ENCODE measurements at regions not wholly inside any gene's neighbourhood (a gene's known extent, or its start where the extent isn't known, plus 50 kb on each side); places are given as distances from the start of the nearest gene placed in this dataset.
"Not testable (repeated sequence)": the region's sequence is repeated elsewhere in the genome, so short reads cannot be mapped to it uniquely, and the experiment has no call there.

DNA sequence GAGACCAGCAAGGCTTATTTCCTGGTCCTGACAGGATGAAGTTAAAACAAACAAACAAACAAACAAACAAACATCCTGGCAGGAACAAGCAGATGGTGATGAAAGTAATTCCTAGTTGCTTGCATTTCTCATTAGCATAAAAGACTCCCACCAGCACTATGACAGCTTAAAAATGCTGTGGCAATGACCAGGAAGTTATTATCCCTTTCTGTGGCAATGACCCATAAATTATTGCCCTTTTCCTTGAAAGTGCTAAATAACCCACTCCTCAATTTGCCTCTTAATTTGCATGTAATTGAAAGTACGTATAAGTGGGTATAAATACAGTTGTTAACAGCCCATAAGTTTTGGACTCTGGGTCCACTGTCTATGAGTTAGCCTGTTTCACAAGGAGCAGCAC, 727.6 kb upstream of the NEGR1 start:
- Histone ChIP-seq H3K9me3 (ENCODE audit: control insufficient read depth in 2 of 2, low read length in 2 of 2) (no peaks in the 10 kb centered on the region), H3K36me3 (ENCODE audit: control insufficient read depth, insufficient read depth, low read length) (no peaks in the 10 kb centered on the region), H3K27ac (ENCODE audit: insufficient read depth, low read length, poor library complexity, severe bottlenecking) (no peak overlapping the region), H3K4me3 (ENCODE audit: low read depth, low read length) (no peak overlapping the region), H3K4me1 (ENCODE audit: control insufficient read depth, insufficient read depth, low read length, poor library complexity, severe bottlenecking) (no peaks in the 10 kb centered on the region), H3K27me3 (ENCODE audit: control insufficient read depth, insufficient read depth, low read length) (no peaks in the 10 kb centered on the region)
- Mint-ChIP-seq H3K9me3 (peaks cover 0 to 16% (median 6%) of the 10 kb centered on the region in 7 donors), H3K36me3 (no peaks in the 10 kb centered on the region), H3K27ac (no peak overlapping the region), H3K4me1 (no peaks in the 10 kb centered on the region), H3K27me3 (no peaks in the 10 kb centered on the region), H3K4me3 (no peak overlapping the region)
- DNase-seq (no peak), ATAC-seq (ENCODE audit: low read depth in 2 of 2) (no peak)

DNA sequence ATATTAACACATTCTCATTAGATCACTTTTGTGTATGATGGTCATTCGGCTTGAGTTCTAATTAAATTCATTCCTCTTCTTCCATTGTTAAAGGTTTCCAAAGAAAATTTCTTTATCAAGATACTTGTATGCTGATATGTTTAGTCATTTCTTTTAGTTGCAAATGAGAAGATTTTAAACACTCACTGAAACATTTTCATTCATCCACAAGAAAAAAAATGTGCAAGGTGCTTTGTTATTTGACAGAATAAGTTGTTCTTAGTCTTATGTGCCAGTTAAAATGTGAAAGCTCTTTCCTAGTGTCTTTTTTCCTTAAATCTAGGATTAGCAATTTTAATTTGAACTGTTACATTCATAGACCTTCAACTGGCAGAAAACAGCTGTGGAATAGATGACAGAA, 727.0 kb upstream of the NEGR1 start:
- Histone ChIP-seq H3K9me3 (ENCODE audit: control insufficient read depth in 2 of 2, low read length in 2 of 2) (no peaks in the 10 kb centered on the region), H3K4me3 (ENCODE audit: low read depth, low read length) (no peak overlapping the region), H3K4me1 (ENCODE audit: control insufficient read depth, insufficient read depth, low read length, poor library complexity, severe bottlenecking) (no peaks in the 10 kb centered on the region), H3K27ac (ENCODE audit: insufficient read depth, low read length, poor library complexity, severe bottlenecking) (no peak overlapping the region), H3K27me3 (ENCODE audit: control insufficient read depth, insufficient read depth, low read length) (no peaks in the 10 kb centered on the region), H3K36me3 (ENCODE audit: control insufficient read depth, insufficient read depth, low read length) (no peaks in the 10 kb centered on the region)
- no peak for DNase-seq
- no peaks in the 10 kb centered on the region for H3K27me3 Mint-ChIP-seq
- H3K27ac Mint-ChIP-seq = no peak overlapping the region
- no peak overlapping the region for H3K4me3 Mint-ChIP-seq
- H3K4me1 Mint-ChIP-seq = no peaks in the 10 kb centered on the region
- no peaks in the 10 kb centered on the region for H3K36me3 Mint-ChIP-seq
- peaks cover 0 to 15% (median 3%) of the 10 kb centered on the region in 7 donors for H3K9me3 Mint-ChIP-seq
- no peak for ATAC-seq (ENCODE audit: low read depth in 2 of 2)

DNA sequence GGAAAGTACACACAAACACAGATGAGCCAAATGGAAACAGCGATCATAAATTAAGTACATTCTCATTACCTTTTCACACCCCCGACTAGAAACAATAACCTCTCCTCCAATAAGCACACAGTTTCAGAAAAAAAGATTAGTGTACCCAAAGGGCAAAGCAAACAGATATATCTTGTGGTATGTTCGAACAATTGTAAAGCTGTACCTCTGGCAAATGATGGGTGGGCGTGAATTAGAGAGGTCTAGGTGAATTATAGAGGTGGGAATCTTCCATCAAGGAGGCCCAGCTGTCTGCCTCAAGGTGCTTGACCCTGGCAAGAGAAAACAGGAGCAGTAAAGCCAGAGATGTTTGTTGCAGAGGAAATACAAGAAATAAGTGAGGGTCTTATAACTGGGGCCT, 715.3 kb upstream of the NEGR1 start:
- peak overlapping the region in 1 of 3 donors; percentile 29 for H3K27ac Mint-ChIP-seq
- no peaks in the 10 kb centered on the region for H3K36me3 Mint-ChIP-seq
- peaks cover 0 to 4% of the 10 kb centered on the region in 2 experiments for H3K9me3 ChIP-seq (ENCODE audit: control insufficient read depth in 2 of 2, low read length in 2 of 2)
- peaks cover 0 to 9% (median 2%) of the 10 kb centered on the region in 7 donors for H3K9me3 Mint-ChIP-seq
- no peak overlapping the region for H3K27ac ChIP-seq (ENCODE audit: insufficient read depth, low read length, poor library complexity, severe bottlenecking)
- H3K4me1 ChIP-seq (ENCODE audit: control insufficient read depth, insufficient read depth, low read length, poor library complexity, severe bottlenecking) = no peaks in the 10 kb centered on the region
- H3K4me1 Mint-ChIP-seq = no peaks in the 10 kb centered on the region
- H3K4me3 Mint-ChIP-seq = no peak overlapping the region
- no peaks in the 10 kb centered on the region for H3K36me3 ChIP-seq (ENCODE audit: control insufficient read depth, insufficient read depth, low read length)
- DNase-seq (no peak), ATAC-seq (ENCODE audit: low read depth in 2 of 2) (no peak)
- H3K4me3 ChIP-seq (ENCODE audit: low read depth, low read length) = no peak overlapping the region
- no peaks in the 10 kb centered on the region for H3K27me3 ChIP-seq (ENCODE audit: control insufficient read depth, insufficient read depth, low read length)
- no peaks in the 10 kb centered on the region for H3K27me3 Mint-ChIP-seq

DNA sequence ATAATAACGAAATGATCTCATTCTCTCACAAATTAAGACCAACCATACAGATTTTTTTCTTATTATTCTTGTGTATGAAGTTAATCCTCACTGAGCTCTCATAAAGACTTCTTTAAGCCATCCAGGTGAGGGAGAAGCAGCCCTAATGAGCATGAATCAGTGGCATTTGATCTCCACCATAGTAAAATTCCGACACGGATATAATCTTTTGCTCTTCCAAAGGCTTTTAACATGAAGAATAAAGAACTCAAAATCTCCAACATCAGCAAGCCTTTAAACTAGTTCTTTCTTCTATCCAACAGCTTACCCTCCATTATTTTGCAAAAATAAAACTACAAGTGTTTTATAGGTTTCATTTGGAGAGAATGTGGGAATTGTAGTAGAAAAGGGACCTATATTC, 714.7 kb upstream of the NEGR1 start:
- peaks cover 0 to 10% (median 3%) of the 10 kb centered on the region in 7 donors for H3K9me3 Mint-ChIP-seq

DNA sequence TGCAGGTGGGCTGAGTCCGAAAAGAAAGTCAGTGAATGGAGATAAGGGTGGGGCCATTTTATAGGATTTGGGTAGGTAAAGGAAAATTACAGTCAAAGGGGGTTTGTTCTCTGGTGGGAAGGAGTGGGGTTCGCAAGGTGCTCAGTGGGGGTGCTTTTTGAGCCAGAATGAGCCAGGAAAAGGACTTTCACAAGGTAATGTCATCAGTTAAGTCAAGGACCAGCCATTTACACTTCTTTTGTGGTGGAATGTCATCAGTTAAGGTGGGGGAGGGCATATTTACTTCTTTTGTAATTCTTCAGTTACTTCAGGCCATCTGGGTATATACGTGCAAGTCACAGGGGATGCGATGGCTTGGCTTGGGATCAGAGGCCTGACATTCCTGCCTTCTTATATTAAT, 705.5 kb upstream of the NEGR1 start:
- not testable (repeated sequence) for ATAC-seq (ENCODE audit: low read depth in 2 of 2); H3K4me1 ChIP-seq (ENCODE audit: control insufficient read depth, insufficient read depth, low read length, poor library complexity, severe bottlenecking); H3K36me3 Mint-ChIP-seq; H3K27ac Mint-ChIP-seq; H3K27me3 ChIP-seq (ENCODE audit: control insufficient read depth, insufficient read depth, low read length); H3K27ac ChIP-seq (ENCODE audit: insufficient read depth, low read length, poor library complexity, severe bottlenecking); H3K9me3 ChIP-seq (ENCODE audit: control insufficient read depth in 2 of 2, low read length in 2 of 2); H3K4me1 Mint-ChIP-seq; H3K4me3 Mint-ChIP-seq; H3K36me3 ChIP-seq (ENCODE audit: control insufficient read depth, insufficient read depth, low read length); H3K4me3 ChIP-seq (ENCODE audit: low read depth, low read length); H3K27me3 Mint-ChIP-seq; DNase-seq
- peaks cover 0 to 29% (median 9%) of the 10 kb centered on the region in 7 donors for H3K9me3 Mint-ChIP-seq

More for the DNA sequence above, 714.7 kb upstream of the NEGR1 start:
- Histone ChIP-seq H3K9me3 (ENCODE audit: control insufficient read depth in 2 of 2, low read length in 2 of 2) (peaks cover 0 to 4% of the 10 kb centered on the region in 2 experiments), H3K27ac (ENCODE audit: insufficient read depth, low read length, poor library complexity, severe bottlenecking) (no peak overlapping the region), H3K4me1 (ENCODE audit: control insufficient read depth, insufficient read depth, low read length, poor library complexity, severe bottlenecking) (no peaks in the 10 kb centered on the region), H3K27me3 (ENCODE audit: control insufficient read depth, insufficient read depth, low read length) (no peaks in the 10 kb centered on the region), H3K36me3 (ENCODE audit: control insufficient read depth, insufficient read depth, low read length) (no peaks in the 10 kb centered on the region), H3K4me3 (ENCODE audit: low read depth, low read length) (no peak overlapping the region)
- H3K36me3 Mint-ChIP-seq = no peaks in the 10 kb centered on the region
- no peaks in the 10 kb centered on the region for H3K27me3 Mint-ChIP-seq
- no peak overlapping the region for H3K27ac Mint-ChIP-seq
- DNase-seq (no peak), ATAC-seq (ENCODE audit: low read depth in 2 of 2) (no peak)
- H3K4me3 Mint-ChIP-seq = no peak overlapping the region
- H3K4me1 Mint-ChIP-seq = no peaks in the 10 kb centered on the region

DNA sequence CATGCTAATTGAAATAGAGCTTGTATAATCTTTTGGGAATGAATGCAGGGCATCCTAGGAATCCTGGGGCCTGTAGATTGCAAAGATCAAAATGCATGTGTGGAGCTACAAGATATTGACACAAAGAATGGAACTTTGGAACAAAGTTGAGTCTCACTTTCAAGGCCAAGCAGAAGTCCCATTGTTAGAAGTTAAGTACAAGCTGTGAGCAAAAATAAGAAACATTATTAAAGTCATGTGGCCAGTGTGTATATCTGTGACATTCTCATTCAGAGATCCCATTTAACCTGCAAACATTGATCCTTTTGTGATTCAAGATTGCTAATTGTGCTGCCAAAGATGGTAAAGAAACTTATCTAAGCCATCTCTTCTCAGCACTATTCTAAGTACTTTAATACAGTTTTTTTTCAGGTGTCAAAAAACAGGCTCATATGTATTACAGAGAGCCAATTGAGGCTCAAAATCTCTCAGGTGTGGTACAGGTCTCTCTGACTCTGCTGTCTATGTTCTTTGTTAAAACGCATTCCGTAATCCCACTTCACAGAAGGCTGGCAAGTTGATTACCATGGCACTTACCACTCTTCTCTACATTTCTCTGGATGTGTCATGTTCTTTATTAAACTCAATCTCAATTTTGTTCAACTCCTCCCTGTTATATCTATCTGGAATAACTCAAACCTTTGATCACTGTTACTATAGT, 704.4 kb upstream of the NEGR1 start:
- ATAC-seq (ENCODE audit: low read depth in 2 of 2) (no peak), DNase-seq (no peak)
- Mint-ChIP-seq H3K9me3 (peaks cover 0 to 24% (median 9%) of the 10 kb centered on the region in 7 donors), H3K27ac (no peak overlapping the region), H3K36me3 (no peaks in the 10 kb centered on the region), H3K4me1 (no peaks in the 10 kb centered on the region), H3K4me3 (no peak overlapping the region), H3K27me3 (no peaks in the 10 kb centered on the region)
- no peak overlapping the region for H3K4me3 ChIP-seq (ENCODE audit: low read depth, low read length)
- no peaks in the 10 kb centered on the region for H3K9me3 ChIP-seq (ENCODE audit: control insufficient read depth in 2 of 2, low read length in 2 of 2)
- H3K4me1 ChIP-seq (ENCODE audit: control insufficient read depth, insufficient read depth, low read length, poor library complexity, severe bottlenecking) = no peaks in the 10 kb centered on the region
- no peaks in the 10 kb centered on the region for H3K36me3 ChIP-seq (ENCODE audit: control insufficient read depth, insufficient read depth, low read length)
- H3K27me3 ChIP-seq (ENCODE audit: control insufficient read depth, insufficient read depth, low read length) = no peaks in the 10 kb centered on the region
- no peak overlapping the region for H3K27ac ChIP-seq (ENCODE audit: insufficient read depth, low read length, poor library complexity, severe bottlenecking)

DNA sequence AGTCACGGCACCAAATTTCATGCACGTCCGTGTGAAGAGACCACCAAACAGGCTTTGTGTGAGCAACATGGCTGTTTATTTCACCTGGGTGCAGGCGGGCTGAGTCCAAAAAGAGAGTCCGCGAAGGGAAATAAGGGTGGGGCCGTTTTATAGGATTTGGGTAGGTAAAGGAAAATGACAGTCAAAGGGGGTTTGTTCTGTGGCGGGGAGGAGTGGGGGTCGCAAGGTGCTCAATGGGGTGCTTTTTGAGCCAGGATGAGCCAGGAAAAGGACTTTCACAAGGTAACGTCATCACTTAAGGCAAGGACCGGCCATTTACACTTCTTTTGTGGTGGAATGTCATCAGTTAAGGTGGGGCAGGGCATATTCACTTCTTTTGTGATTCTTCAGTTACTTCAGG, 702.7 kb upstream of the NEGR1 start:
- not testable (repeated sequence) for H3K4me1 Mint-ChIP-seq; H3K36me3 ChIP-seq (ENCODE audit: control insufficient read depth, insufficient read depth, low read length); H3K27me3 Mint-ChIP-seq; H3K36me3 Mint-ChIP-seq; H3K9me3 ChIP-seq (ENCODE audit: control insufficient read depth in 2 of 2, low read length in 2 of 2); H3K4me3 ChIP-seq (ENCODE audit: low read depth, low read length); H3K27ac ChIP-seq (ENCODE audit: insufficient read depth, low read length, poor library complexity, severe bottlenecking); H3K27me3 ChIP-seq (ENCODE audit: control insufficient read depth, insufficient read depth, low read length); H3K4me1 ChIP-seq (ENCODE audit: control insufficient read depth, insufficient read depth, low read length, poor library complexity, severe bottlenecking); DNase-seq; H3K27ac Mint-ChIP-seq; H3K4me3 Mint-ChIP-seq; ATAC-seq (ENCODE audit: low read depth in 2 of 2)
- H3K9me3 Mint-ChIP-seq = peaks cover 0 to 25% (median 11%) of the 10 kb centered on the region in 7 donors

DNA sequence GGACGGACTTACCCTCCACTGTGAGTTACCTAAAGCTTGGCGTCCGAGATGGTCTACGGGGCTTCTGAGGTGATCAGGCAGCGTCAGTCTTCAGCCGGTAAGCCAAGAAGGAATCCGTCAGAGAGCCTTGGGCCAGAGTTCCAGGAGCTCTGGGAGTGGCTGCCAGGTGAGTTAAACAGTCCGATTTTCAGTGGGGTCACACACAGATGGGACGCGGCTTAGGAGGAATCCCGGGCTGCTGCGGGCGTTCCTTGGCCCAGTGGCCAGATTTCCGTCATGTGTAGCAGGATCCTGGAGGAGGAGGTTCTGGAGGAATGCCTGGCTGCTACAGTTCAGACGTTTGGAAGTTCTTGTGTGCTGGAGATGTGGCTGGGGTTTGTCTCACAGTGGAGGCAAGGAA, 700.7 kb upstream of the NEGR1 start:
- H3K27ac Mint-ChIP-seq; H3K36me3 ChIP-seq (ENCODE audit: control insufficient read depth, insufficient read depth, low read length); H3K4me1 ChIP-seq (ENCODE audit: control insufficient read depth, insufficient read depth, low read length, poor library complexity, severe bottlenecking); ATAC-seq (ENCODE audit: low read depth in 2 of 2); H3K27ac ChIP-seq (ENCODE audit: insufficient read depth, low read length, poor library complexity, severe bottlenecking); H3K9me3 ChIP-seq (ENCODE audit: control insufficient read depth in 2 of 2, low read length in 2 of 2); H3K27me3 ChIP-seq (ENCODE audit: control insufficient read depth, insufficient read depth, low read length); H3K27me3 Mint-ChIP-seq; H3K4me3 Mint-ChIP-seq; H3K4me3 ChIP-seq (ENCODE audit: low read depth, low read length); H3K4me1 Mint-ChIP-seq; H3K36me3 Mint-ChIP-seq; DNase-seq: not testable (repeated sequence)
- H3K9me3 Mint-ChIP-seq = peaks cover 0 to 25% (median 10%) of the 10 kb centered on the region in 7 donors

Measured in CD4-positive, CD25-positive, alpha-beta regulatory T cell (primary cell).